ENCODE measurements at regions not wholly inside any gene's neighbourhood (a gene's known extent, or its start where the extent isn't known, plus 50 kb on each side); places are given as distances from the start of the nearest gene placed in this dataset.

GRCh38 chr16:73233846-73234424 is 186.0 kb upstream of the ZFHX3 start:
- peak overlapping the region; percentile 25; the same call in 1 of the 2 replicates for H3K9ac ChIP-seq (ENCODE audit: low read depth, low read length)
- peak overlapping the region; percentile 95 for H4K5ac ChIP-seq (ENCODE audit: low read depth, low read length)
- peaks cover 15% of the 10 kb centered on the region for H3K4me1 ChIP-seq (ENCODE audit: control insufficient read depth, insufficient read depth, low read length)
- peak overlapping the region; percentile 72 for H2AFZ ChIP-seq (replicated peaks; ENCODE audit: low read length, poor library complexity)
- no peak overlapping the region for H2AK9ac ChIP-seq (replicated peaks; ENCODE audit: low read depth, low read length, poor library complexity)
- ChIA-PET CTCF (interaction anchor here (0.6 to 3.6 kb wide), 2 partner anchors 19 to 1472 kb away, joined by 4 to 9 read pairs; no protein-coding TSS in a partner anchor), POLR2A (ENCODE audit: unreplicated experiment) (interaction anchor here (0.6 kb wide), 1 partner anchor 315 kb away, joined by 8 read pairs; no protein-coding TSS in a partner anchor)
- peak overlapping the region; percentile 76; the same call in 1 of the 2 replicates for H4K91ac ChIP-seq (ENCODE audit: insufficient read depth, low read depth, low read length)
- H3K9me3 ChIP-seq (ENCODE audit: control insufficient read depth, insufficient read depth, low read length) = no peaks in the 10 kb centered on the region
- peak overlapping the region; percentile 51 for H3K4me3 ChIP-seq (ENCODE audit: insufficient read depth, low read depth, low read length)
- DNase-seq (peak; percentile 28), ATAC-seq (ENCODE audit: low read depth) (peak; percentile 52)
- H3K79me1 ChIP-seq (ENCODE audit: low read depth in 1 of 2, low read length in 2 of 2) = no peaks in the 10 kb centered on the region; a peak in 1 of 4 replicates
- 10% methylated on average over 2 of the region's 11 CpGs; no CpG with 5 or more reads in 1 of the 2 experiments for WGBS, 2 experiments (ENCODE audit: extremely low coverage in 2 of 2, insufficient read length in 1 of 2)
- H3K36me3 ChIP-seq (ENCODE audit: control insufficient read depth, insufficient read depth, low read length) = no peaks in the 10 kb centered on the region
- H4K8ac ChIP-seq (ENCODE audit: low read depth in 2 of 2, low read length in 2 of 2) = peak overlapping the region; percentile 28 to 69; a peak in 3 of 4 replicates
- peak overlapping the region; percentile 70 for H3K4ac ChIP-seq (ENCODE audit: low read depth, low read length)
- peak overlapping the region; percentile 54; the same call in 1 of the 2 replicates for H2BK20ac ChIP-seq (ENCODE audit: low read depth, low read length)
- dilution Hi-C loops (cut with HindIII; ENCODE audit: low sequenced_read_pairs, unreplicated experiment) (no loop called here), in situ Hi-C loops (cut with MboI; ENCODE audit: low sequenced_read_pairs) (loop anchor here (10.0 kb wide), 1 partner anchor 169 kb away; no protein-coding TSS in a partner anchor), intact Hi-C loops (cut with micrococcal nuclease) (no loop called here)
- H3K4me2 ChIP-seq (ENCODE audit: low read depth, low read length) = peak overlapping the region; percentile 97
- H3K56ac ChIP-seq (ENCODE audit: extremely low read depth, insufficient read depth, low read length) = no peak overlapping the region
- peak overlapping the region; percentile 86 for H2AK5ac ChIP-seq (ENCODE audit: low read depth, low read length)
- peak overlapping the region; percentile 91 for H2BK5ac ChIP-seq (ENCODE audit: low read depth, low read length, poor library complexity, severe bottlenecking)
- no peaks in the 10 kb centered on the region for H3K27me3 ChIP-seq (ENCODE audit: control insufficient read depth, insufficient read depth, low read length)
- no peak for TF ChIP-seq RCOR1 (IDR thresholded peaks at IDR 0.05; ENCODE audit: insufficient replicate concordance, low read length)
- TF ChIP-seq BHLHE40 (IDR thresholded peaks at IDR 0.05; ENCODE audit: low read depth, low read length) = no peak
- TF ChIP-seq CEBPB (IDR thresholded peaks at IDR 0.05; ENCODE audit: low read depth, low read length) = no peak
- H3K14ac ChIP-seq (replicated peaks; ENCODE audit: low read depth, low read length) = peak overlapping the region; percentile 51
- H2BK15ac ChIP-seq (ENCODE audit: low read depth, low read length) = peak overlapping the region; percentile 79; the same call in 2 of the 3 replicates
- H3K27ac ChIP-seq (ENCODE audit: insufficient read depth, low read length) = peak overlapping the region; percentile 32; the same call in 1 of the 2 replicates
- H3K18ac ChIP-seq (ENCODE audit: low read depth, low read length) = peak overlapping the region; percentile 81; the same call in 1 of the 2 replicates
- H3K23ac ChIP-seq (ENCODE audit: low read depth, low read length) = peak overlapping the region; percentile 59
- no peaks in the 10 kb centered on the region for H3K9me1 ChIP-seq (ENCODE audit: insufficient read depth, low read length)
- H2BK120ac ChIP-seq (ENCODE audit: low read depth, low read length) = peak overlapping the region; percentile 62
- BruUV-seq (replicated peaks) = no TSS peak
- no peaks in the 10 kb centered on the region for H4K20me1 ChIP-seq (ENCODE audit: insufficient read depth, low read length)
